VCaP (cell line): ENCODE measurements at regions not wholly inside any gene's neighbourhood (a gene's known extent, or its start where the extent isn't known, plus 50 kb on each side); places are given as distances from the start of the nearest gene placed in this dataset.

Source experiments
- H3K27ac ChIP-seq: fragments of 450-650 bp; 2 replicates; pipeline ENCODE4 v1.5.1; 2017
- CTCF ChIP-seq: fragments of 450-650 bp; conservative IDR thresholded peaks from 2 replicates; pipeline ENCODE4 v1.5.1; 2017; ENCODE audit warnings: mild to moderate bottlenecking, moderate library complexity

DNA sequence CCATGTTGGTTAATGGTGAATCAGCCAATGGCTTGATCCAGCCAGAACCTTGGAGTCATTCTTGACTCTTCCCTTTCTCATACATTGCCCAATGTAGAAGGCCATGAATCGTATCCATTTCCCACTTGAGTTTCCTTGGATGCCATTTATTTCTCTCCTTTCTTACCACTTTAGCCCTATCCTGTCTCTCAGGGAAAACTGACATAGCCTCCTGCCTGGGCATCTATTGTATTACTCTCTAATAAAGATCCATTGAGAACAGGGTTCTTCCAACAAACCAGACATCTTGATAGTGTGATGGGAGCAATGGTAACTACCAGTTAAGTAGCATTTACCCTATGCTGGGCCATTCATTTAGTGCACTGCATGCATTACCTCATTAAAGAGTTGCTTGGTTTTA is 104.2 kb upstream of the CDH11 start:
- TF ChIP-seq CTCF = no peak
- no peak overlapping the region for H3K27ac ChIP-seq

DNA sequence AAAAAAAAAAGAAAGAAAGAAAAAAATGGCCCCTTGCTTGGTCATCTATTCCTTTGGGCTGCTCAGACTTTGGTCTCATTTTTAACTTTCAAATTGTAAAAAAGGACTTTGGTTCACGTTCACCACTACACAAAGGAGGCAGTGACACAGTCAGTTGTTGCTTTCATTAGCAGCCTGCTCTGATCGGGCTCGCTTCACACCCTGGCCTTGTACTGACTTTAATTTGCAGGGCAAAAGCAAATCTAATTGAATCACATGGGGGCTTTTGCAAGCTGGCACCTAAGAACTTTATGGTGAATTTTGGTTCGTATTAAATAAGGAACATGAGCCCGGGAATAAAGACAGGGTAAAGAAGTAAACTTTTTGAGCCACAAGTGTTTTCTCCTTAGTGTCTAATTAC is 103.6 kb upstream of the CDH11 start:
- no peak for TF ChIP-seq CTCF
- H3K27ac ChIP-seq = no peak overlapping the region

- no peak for TF ChIP-seq CTCF
- H3K27ac ChIP-seq = no peak overlapping the region
Measured at GRCh38 chr16:65224994-65225393, 103.1 kb upstream of the CDH11 start.

- H3K27ac ChIP-seq = no peak overlapping the region
- no peak for TF ChIP-seq CTCF
Measured at GRCh38 chr16:65224471-65224870, 102.6 kb upstream of the CDH11 start.

GRCh38 chr16:65223335-65223734 is 101.5 kb upstream of the CDH11 start:
- H3K27ac ChIP-seq = no peak overlapping the region
- TF ChIP-seq CTCF = no peak

- no peak overlapping the region for H3K27ac ChIP-seq
- TF ChIP-seq CTCF = no peak
Measured at GRCh38 chr16:65222536-65222935, 100.7 kb upstream of the CDH11 start.

DNA sequence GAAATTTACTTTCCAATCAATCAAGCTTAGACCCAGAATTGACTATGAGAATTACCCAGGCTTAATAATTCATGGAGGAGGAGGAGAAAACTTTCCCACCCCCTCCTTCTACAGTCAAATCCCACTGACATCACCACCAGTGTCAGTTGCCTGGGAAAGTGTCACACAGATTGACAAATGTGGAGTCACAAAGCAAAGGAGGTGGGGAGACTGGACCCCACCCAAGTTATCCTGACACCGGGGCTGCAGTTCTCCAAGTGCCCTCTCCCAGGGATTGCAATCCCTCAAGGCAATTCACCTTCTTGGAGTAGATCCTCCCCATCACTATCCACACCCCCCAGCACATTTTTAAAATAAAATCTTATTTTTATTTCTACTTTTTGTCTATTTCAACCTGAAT is 100.2 kb upstream of the CDH11 start:
- TF ChIP-seq CTCF = no peak
- H3K27ac ChIP-seq = no peak overlapping the region

DNA sequence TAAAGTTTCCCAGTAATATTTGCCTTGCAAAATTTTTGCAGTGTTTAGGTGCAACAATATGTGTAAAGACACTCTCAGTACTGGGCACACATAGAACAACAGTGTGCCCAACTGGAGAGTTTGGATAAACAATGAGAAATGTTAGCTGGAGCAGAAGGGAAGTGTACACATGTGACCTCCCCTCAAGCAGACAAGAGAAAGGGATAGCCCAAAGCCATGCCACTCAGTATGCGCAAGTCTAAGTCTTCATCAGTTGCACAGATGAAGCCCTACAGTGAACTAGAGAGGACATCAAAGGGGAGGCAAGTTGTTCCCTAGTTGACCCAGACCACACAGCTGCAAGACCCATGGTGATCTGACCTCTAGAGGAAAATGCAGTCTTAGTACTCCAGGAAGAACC is 97.9 kb upstream of the CDH11 start:
- H3K27ac ChIP-seq = no peak overlapping the region
- no peak for TF ChIP-seq CTCF
